ENCODE measurements at regions not wholly inside any gene's neighbourhood (a gene's known extent, or its start where the extent isn't known, plus 50 kb on each side); places are given as distances from the start of the nearest gene placed in this dataset.
"Not testable (repeated sequence)": the region's sequence is repeated elsewhere in the genome, so short reads cannot be mapped to it uniquely, and the experiment has no call there.

- Histone ChIP-seq H3K27me3 (no peaks in the 10 kb centered on the region), H3K9me3 (no peaks in the 10 kb centered on the region), H3K27ac (no peak overlapping the region), H3K36me3 (no peaks in the 10 kb centered on the region), H3K4me3 (no peak overlapping the region), H3K4me1 (no peaks in the 10 kb centered on the region)
- 74 to 83% (median 81%) methylated on average over 12 of the region's 12 CpGs for WGBS, 5 donors
- intact Hi-C loops (cut with DNase I; ENCODE audit: low total_unique reads) = no loop called here
- no peak for TF ChIP-seq EP300 (IDR thresholded peaks at IDR 0.05)
- no peak for TF ChIP-seq POLR2A (IDR thresholded peaks at IDR 0.05)
- no peak for TF ChIP-seq POLR2AphosphoS5 (IDR thresholded peaks at IDR 0.05)
- TF ChIP-seq CTCF (IDR thresholded peaks at IDR 0.05) = no peak
- no peak for DNase-seq
Measured at GRCh38 chr6:14781772-14782525, 463.9 kb upstream of the JARID2 start.

DNA sequence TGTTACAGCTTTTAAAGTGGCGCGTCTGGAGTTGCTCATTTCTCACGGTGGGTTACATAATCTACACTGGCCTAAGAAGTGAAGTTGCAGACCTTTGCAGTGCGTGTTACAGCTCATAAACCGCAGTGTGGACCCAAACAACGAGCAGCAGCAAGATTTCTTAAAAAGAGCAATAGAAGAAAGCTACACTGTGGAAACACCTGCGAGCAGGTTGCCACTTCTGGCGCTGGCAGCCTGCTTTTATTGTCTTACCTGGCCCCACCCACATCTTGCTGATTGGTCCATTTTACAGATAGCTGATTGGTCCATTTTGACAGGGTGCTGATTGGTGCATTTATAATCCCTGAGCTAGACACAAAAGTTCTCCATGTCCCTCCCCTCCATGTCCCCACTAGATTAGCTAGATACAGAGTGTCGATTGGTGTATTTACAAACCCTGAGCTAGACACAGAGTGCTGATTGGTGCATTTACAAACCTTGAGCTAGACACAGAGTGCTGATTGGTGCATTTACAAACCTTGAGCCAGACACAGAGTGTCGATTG is 462.9 kb upstream of the JARID2 start:
- H3K27ac ChIP-seq; intact Hi-C loops (cut with DNase I; ENCODE audit: low total_unique reads); H3K4me3 ChIP-seq; H3K9me3 ChIP-seq; H3K36me3 ChIP-seq; DNase-seq; H3K27me3 ChIP-seq; H3K4me1 ChIP-seq: not testable (repeated sequence)
- WGBS, 5 donors = 92 to 97% (median 94%) methylated on average over 10 of the region's 10 CpGs

- no peaks in the 10 kb centered on the region for H3K27me3 ChIP-seq
- no peaks in the 10 kb centered on the region for H3K4me1 ChIP-seq
- no peak for DNase-seq
- intact Hi-C loops (cut with DNase I; ENCODE audit: low total_unique reads) = no loop called here
- H3K9me3 ChIP-seq = no peaks in the 10 kb centered on the region
- 95 to 99% (median 98%) methylated on average over 24 to 35 of the region's 35 CpGs for WGBS, 5 donors
- H3K27ac ChIP-seq = no peak overlapping the region
- no peak for TF ChIP-seq EP300 (IDR thresholded peaks at IDR 0.05)
- no peak for TF ChIP-seq CTCF (IDR thresholded peaks at IDR 0.05)
- no peak for TF ChIP-seq POLR2A (IDR thresholded peaks at IDR 0.05)
- TF ChIP-seq POLR2AphosphoS5 (IDR thresholded peaks at IDR 0.05) = no peak
- no peaks in the 10 kb centered on the region for H3K36me3 ChIP-seq
- no peak overlapping the region for H3K4me3 ChIP-seq
Measured at GRCh38 chr6:14783594-14783993, 462.3 kb upstream of the JARID2 start.

- Histone ChIP-seq H3K27me3 (no peaks in the 10 kb centered on the region), H3K9me3 (no peaks in the 10 kb centered on the region), H3K36me3 (no peaks in the 10 kb centered on the region), H3K4me1 (no peaks in the 10 kb centered on the region), H3K4me3 (no peak overlapping the region), H3K27ac (no peak overlapping the region)
- WGBS, 5 donors = 51 to 67% (median 59%) methylated on average over 15 of the region's 15 CpGs
- intact Hi-C loops (cut with DNase I; ENCODE audit: low total_unique reads) = no loop called here
- TF ChIP-seq EP300 (IDR thresholded peaks at IDR 0.05) = no peak
- no peak for TF ChIP-seq POLR2AphosphoS5 (IDR thresholded peaks at IDR 0.05)
- TF ChIP-seq POLR2A (IDR thresholded peaks at IDR 0.05) = no peak
- DNase-seq = peak in 1 of 2 donors; percentile 54
Measured at GRCh38 chr6:14784596-14785492, 461.0 kb upstream of the JARID2 start.

GRCh38 chr6:14785493-14785790 is 460.4 kb upstream of the JARID2 start:
- Histone ChIP-seq H3K9me3 (no peaks in the 10 kb centered on the region), H3K4me1 (no peaks in the 10 kb centered on the region), H3K36me3 (no peaks in the 10 kb centered on the region), H3K27me3 (no peaks in the 10 kb centered on the region), H3K27ac (no peak overlapping the region), H3K4me3 (no peak overlapping the region)
- 79 to 93% (median 84%) methylated on average over 2 of the region's 2 CpGs for WGBS, 5 donors
- intact Hi-C loops (cut with DNase I; ENCODE audit: low total_unique reads) = no loop called here
- no peak for TF ChIP-seq EP300 (IDR thresholded peaks at IDR 0.05)
- no peak for TF ChIP-seq CTCF (IDR thresholded peaks at IDR 0.05)
- no peak for TF ChIP-seq POLR2AphosphoS5 (IDR thresholded peaks at IDR 0.05)
- no peak for TF ChIP-seq POLR2A (IDR thresholded peaks at IDR 0.05)
- DNase-seq = no peak
